Activated gamma-delta T cell treated with anti-CD3 and anti-CD28 coated beads, Interleukin-2, amount 50 U/mL, for 16 hours (primary cell): ENCODE measurements at regions not wholly inside any gene's neighbourhood (a gene's known extent, or its start where the extent isn't known, plus 50 kb on each side); places are given as distances from the start of the nearest gene placed in this dataset.
"Not testable (repeated sequence)": the region's sequence is repeated elsewhere in the genome, so short reads cannot be mapped to it uniquely, and the experiment has no call there.

Source experiments
- DNase-seq: peaks from one replicate; pipeline ENCODE4 v3.0.0-alpha.2; 2020; ENCODE audit warnings: low read depth

- DNase-seq = no peak
Measured at GRCh38 chr3:5692446-5692845, 504.9 kb downstream of the EDEM1 start.

DNA sequence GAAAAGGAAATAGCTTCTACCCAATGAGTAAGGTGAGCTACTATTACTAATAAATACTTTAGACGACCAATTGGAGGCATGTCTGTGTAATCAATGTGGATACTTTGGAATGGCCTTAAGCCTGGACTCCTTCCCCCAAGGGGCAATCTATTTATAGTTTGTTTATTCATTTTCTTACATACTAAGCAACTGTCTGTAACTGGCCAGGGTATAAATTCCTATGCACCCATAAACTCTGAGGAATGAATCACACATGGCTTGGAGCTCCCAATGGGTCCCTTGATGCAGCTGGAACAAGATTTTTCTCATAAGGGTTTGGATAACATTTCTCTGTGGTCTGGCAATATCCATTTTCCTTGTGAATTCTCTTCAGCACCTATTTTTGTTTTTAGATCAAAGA is 506.8 kb downstream of the EDEM1 start:
- no peak for DNase-seq

DNA sequence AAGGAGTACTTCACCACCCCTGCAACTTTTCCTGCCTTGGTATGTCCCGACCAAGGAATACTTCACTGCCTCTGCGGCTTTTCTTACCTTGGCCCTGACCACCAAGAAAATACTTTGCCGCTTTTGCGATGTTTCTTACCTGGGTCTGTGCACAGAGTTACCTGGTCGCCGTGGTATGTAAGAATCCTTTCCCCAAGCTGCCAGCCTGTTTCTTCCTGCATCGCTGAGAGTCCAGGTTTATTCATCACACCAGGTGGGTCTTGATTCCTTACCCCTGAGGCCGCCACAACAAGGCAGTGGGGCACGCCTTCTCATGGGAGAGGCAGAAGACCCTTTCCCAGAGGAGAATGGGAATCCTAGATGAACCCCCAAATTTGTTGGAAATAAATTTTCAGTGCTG is 511.3 kb downstream of the EDEM1 start:
- DNase-seq = no peak

DNA sequence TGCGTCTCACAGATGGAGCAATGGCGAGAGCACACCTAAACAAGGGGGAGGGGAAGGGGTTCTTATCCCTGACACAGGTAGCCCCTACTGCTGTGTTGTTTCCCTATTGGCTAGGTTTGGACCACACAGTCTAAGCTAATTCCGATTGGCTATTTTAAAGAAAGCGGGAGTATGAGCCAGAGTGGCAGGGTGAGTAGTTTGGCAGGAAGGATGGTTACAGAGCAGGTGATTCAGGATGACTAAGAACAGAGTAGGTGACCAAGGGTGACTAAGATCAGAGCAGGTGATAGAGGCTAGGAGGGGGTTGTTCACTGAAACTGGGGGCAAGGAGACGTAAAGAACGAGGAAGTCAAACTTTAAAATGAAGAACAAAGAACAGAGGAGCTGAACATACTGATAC is 511.8 kb downstream of the EDEM1 start:
- no peak for DNase-seq

GRCh38 chr3:5699811-5700210 is 512.3 kb downstream of the EDEM1 start:
- DNase-seq = no peak

GRCh38 chr3:5701005-5701404 is 513.5 kb downstream of the EDEM1 start:
- not testable (repeated sequence) for DNase-seq

- DNase-seq = no peak
Measured at GRCh38 chr3:5707794-5708193, 520.3 kb downstream of the EDEM1 start.

GRCh38 chr3:5709714-5710113 is 522.2 kb downstream of the EDEM1 start:
- DNase-seq = no peak

- DNase-seq = no peak
Measured at GRCh38 chr3:5710718-5711117, 523.2 kb downstream of the EDEM1 start.

DNA sequence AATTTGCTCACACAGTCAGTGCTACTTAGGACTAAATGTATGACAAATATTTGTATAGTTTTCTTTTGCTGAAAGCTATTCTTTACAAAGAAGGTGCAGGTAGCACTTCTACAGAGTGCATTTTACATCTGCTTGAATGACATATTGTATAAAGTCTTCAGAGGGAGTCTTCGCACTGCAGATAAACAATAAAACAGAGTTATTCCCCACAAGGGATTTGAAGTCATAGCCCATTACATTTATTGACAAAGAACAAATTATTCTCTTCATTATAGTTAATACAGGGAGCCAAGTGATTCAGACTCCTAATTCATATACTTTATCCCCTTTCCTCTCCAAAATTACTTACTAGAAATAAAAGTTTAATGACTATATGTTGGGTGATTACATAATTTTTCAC is 529.7 kb downstream of the EDEM1 start:
- DNase-seq = no peak

DNA sequence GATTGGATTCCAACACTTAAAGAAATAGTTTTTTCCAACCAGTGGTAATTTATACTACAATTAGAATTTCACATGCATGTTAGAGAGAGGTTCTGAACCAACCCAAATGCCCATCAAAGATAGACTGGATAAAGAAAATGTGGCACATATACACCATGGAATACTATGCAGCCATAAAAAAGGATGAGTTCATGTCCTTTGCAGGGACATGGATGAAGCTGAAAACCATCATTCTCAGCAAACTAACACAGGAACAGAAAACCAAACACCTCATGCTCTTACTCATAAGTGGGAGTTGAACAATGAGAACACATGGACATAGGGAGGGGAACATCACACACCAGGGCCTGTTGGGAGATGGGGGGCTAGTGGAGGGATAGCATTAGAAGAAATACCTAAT is 532.2 kb downstream of the EDEM1 start:
- DNase-seq = not testable (repeated sequence)

- DNase-seq = no peak
Measured at GRCh38 chr3:5725801-5726200, 538.3 kb downstream of the EDEM1 start.

- no peak for DNase-seq
Measured at GRCh38 chr3:5726621-5727020, 539.1 kb downstream of the EDEM1 start.

GRCh38 chr3:5727743-5728484 is 540.4 kb downstream of the EDEM1 start:
- no peak for DNase-seq

- DNase-seq = no peak
Measured at GRCh38 chr3:5729852-5730251, 542.3 kb downstream of the EDEM1 start.

DNA sequence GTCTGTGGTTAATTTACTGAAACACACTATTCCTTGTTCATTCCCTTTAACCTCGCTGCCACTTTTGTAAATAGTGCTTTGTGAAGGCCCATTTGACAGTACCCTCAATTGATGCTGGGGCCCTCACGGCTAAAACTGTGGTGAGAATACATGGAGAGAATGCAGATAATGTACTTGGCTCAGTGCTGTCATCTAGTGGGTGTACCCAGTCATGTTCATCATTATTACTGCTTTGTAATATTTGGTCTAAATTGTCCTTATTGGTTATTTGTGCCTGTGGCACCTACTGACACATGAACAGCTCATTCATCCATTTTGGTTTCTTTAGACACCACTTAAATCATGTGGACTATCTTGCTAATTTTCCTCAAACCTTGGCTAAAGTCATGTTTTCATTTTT is 543.6 kb downstream of the EDEM1 start:
- DNase-seq = no peak

DNA sequence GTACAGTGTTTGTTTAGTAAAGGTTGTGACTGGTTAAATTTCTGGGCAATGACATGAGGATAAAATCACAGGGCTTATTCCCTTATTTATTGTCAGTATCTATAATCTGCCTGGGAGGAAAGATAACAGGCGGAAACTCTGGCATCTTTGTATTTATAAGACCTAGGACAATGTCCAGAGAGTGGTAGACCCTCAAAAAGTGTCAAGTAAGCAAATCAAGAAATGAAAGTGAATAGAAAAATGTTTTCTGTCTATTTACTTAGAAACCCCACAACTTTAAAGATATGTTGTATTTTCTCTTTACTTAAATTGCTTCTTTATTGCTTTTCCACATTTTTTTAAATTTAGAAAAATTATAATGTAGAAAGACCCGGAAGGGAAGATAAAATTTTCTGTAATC is 544.6 kb downstream of the EDEM1 start:
- DNase-seq = no peak

DNA sequence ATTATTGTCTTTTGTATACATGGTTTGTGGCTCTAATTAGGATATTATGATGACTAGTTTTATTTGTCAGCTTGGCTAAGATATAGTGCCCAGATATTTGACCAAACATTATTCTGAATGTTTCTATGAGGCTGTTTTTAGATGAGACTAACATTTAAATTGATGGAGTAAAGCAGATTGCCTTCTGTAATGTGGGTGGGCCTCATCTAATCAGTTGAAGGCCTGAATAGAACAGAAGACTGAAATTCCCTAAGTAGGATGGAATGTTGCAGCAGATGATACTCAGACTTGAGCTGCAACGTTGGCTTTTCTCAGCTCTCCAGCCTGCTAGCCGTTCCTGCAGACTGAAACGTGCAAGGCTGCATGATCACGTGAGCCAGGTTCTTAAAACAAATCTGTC is 546.5 kb downstream of the EDEM1 start:
- no peak for DNase-seq

DNA sequence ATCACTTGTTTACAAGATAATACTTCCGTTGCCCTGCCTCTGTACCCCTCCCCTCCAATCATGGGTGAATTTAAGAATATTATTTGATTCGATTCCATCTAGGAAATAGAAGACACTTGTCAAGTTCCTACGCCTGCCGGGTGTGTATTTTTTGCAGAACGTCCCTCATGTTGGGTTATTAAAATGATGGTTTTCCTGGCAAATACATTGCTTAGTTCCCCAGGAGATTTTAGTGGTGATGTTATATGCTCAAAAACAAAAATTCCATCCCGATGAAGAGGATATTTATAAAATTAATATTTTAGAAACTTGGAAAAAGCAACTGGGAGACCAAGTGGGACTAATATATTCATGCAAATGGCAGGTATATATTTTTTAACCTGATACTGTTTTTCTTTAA is 548.4 kb downstream of the EDEM1 start:
- DNase-seq = no peak

DNA sequence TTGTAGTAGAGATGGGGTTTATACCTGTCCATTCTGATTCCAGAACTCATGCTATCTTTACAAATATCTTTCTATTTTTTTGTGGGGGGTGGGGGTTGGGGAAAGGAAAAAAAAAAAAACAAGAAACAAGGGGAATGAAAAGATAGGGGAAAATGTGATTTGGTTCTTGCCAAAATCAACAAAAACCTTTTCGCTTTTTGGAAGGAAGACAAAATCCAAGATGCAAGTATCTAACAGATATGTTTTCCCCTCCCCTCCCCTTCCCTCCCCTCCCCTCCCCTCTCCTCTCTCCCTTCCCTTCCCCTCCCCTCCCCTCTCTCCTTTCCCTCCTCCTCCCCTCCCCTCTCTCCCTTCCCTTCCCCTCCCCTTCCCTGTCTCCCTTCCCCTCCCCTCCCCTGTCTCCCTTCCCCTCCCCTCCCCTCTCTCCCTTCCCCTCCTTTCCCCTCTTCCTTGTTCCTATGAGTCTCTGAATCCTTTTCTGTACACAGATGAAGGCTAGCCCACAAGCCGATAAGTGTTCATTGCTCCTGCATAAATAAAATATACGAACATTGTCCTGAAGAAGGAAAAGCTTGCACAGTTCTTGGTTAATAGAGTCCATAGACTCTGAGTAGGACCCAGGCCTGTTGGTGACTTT is 551.9 kb downstream of the EDEM1 start:
- DNase-seq = no peak

GRCh38 chr3:5739949-5740348 is 552.4 kb downstream of the EDEM1 start:
- no peak for DNase-seq

- no peak for DNase-seq
Measured at GRCh38 chr3:5741017-5741416, 553.5 kb downstream of the EDEM1 start.

DNA sequence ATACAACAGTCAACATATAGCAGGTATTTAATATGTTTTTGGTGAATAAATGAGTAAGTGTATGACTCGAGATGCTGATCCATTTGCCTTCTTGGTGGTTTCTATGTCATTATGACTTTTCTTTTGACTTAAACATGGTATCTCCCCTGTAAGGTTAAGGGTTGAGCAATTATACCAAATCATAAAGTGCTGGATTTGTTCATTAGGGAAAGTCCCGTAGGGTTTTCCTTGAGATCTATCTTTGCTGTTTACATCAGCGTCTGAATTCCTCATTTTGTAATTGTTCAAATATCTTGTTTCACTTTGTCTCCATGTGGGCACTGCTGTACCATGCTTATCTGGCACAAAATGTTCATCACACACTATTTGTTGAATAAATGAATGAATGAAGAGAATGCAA is 562.6 kb downstream of the EDEM1 start:
- no peak for DNase-seq
